Upper lobe of left lung (tissue), 6 donors: ENCODE measurements at regions not wholly inside any gene's neighbourhood (a gene's known extent, or its start where the extent isn't known, plus 50 kb on each side); places are given as distances from the start of the nearest gene placed in this dataset.

Experiments used
- ATAC-seq, 2 donors: fragments of 200-7000 bp; cut with Tn5 transposase; one replicate each; pipeline ENCODE4 v1.9.1; 2022; ENCODE audit warnings: mild to moderate bottlenecking in 2 of 2, moderate library complexity in 2 of 2; ENCODE audit not compliant: low FRiP score in 2 of 2
- DNase-seq, 2 donors: peaks; one replicate each; pipeline ENCODE4 v3.0.0-alpha.2; 2019 to 2020
- H3K27ac ChIP-seq, 4 donors: fragments of 200-600 bp; sonication (generic); one replicate each; pipeline ENCODE4 v1.5.1; 2016 to 2019
- H3K27me3 ChIP-seq, 4 donors: fragments of 200-600 bp; sonication (generic); one replicate each; pipeline ENCODE4 v1.5.1; 2017 to 2019
- H3K36me3 ChIP-seq, 4 donors: fragments of 200-600 bp; sonication (generic); one replicate each; pipeline ENCODE4 v1.5.1; 2016 to 2019
- H3K4me1 ChIP-seq, 4 donors: fragments of 200-600 bp; sonication (generic); one replicate each; pipeline ENCODE4 v1.5.1; 2018 to 2019
- H3K4me3 ChIP-seq, 4 donors: fragments of 200-600 bp; sonication (generic); one replicate each; pipeline ENCODE4 v1.5.1; 2017 to 2019; ENCODE audit warnings: mild to moderate bottlenecking in 2 of 4, moderate library complexity in 1 of 4
- H3K9me3 ChIP-seq, 4 donors: fragments of 200-600 bp; sonication (generic); one replicate each; pipeline ENCODE4 v1.5.1; 2018 to 2019
- CTCF ChIP-seq, 6 experiments: fragments of 450-650 bp in 4 of 6; fragments of 200-600 bp in 2 of 6; sonication (generic) in 2 of 6; IDR thresholded peaks; one replicate each; pipeline ENCODE4 v1.5.1; 2016 to 2019; ENCODE audit warnings: antibody characterized with exemption in 6 of 6
- EP300 ChIP-seq, 4 donors: sonication (generic); formaldehyde crosslinking; IDR thresholded peaks; one replicate each; pipeline ENCODE4 v1.5.1; 2017; ENCODE audit warnings: antibody characterized with exemption in 4 of 4, control low read depth in 2 of 4
- POLR2A ChIP-seq, 4 donors: fragments of 450-650 bp; IDR thresholded peaks; one replicate each; pipeline ENCODE4 v1.5.1; 2016 to 2017; ENCODE audit warnings: antibody characterized with exemption in 4 of 4, mild to moderate bottlenecking in 2 of 4
- POLR2AphosphoS5 ChIP-seq, 2 donors: sonication (generic); formaldehyde crosslinking; IDR thresholded peaks; one replicate each; pipeline ENCODE4 v1.5.1; 2017; ENCODE audit warnings: antibody characterized with exemption in 2 of 2
- WGBS, 2 donors: methylation state at CpG; one replicate each; pipeline ENCODE4 v1.1.5; 2017 to 2018; 5-methylcytosine and 5-hydroxymethylcytosine counted together
- donor health status: DM: no; HTN: no; CAD: no; lungs with moderate emphysema.
- donor health status: DM: no; HTN: yes; CAD: no; lungs with severe emphysema.

DNA sequence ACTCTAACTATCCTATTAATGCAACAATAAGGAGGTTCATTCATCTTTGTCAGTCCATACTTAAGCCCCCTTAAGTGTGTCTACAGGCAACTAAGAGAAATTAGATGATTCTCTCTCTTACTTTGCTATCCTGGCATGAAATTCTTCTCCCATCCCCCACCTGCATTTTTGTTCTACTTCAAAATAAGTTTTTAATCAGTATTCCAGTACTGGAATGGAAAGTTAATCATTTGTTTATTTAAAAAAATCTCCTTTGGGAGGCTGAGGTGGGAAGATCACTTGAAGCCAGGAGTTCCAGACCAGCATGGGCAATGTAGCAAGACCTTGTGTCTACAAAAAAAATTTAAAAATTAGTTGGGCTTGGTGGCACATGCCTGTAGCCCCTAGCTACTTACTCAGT lies 222.1 kb downstream of the MZT1 start:
- Histone ChIP-seq H3K27ac (no peak overlapping the region), H3K27me3 (no peaks in the 10 kb centered on the region), H3K4me1 (no peaks in the 10 kb centered on the region), H3K36me3 (no peaks in the 10 kb centered on the region), H3K4me3 (no peak overlapping the region), H3K9me3 (no peaks in the 10 kb centered on the region)
- ATAC-seq (no peak), DNase-seq (no peak)
- TF ChIP-seq POLR2A (IDR thresholded peaks at IDR 0.05), result no peak
- TF ChIP-seq POLR2AphosphoS5 (IDR thresholded peaks at IDR 0.05), result no peak
- no peak for TF ChIP-seq EP300 (IDR thresholded peaks at IDR 0.05)
- no peak for TF ChIP-seq CTCF (IDR thresholded peaks at IDR 0.05)

DNA sequence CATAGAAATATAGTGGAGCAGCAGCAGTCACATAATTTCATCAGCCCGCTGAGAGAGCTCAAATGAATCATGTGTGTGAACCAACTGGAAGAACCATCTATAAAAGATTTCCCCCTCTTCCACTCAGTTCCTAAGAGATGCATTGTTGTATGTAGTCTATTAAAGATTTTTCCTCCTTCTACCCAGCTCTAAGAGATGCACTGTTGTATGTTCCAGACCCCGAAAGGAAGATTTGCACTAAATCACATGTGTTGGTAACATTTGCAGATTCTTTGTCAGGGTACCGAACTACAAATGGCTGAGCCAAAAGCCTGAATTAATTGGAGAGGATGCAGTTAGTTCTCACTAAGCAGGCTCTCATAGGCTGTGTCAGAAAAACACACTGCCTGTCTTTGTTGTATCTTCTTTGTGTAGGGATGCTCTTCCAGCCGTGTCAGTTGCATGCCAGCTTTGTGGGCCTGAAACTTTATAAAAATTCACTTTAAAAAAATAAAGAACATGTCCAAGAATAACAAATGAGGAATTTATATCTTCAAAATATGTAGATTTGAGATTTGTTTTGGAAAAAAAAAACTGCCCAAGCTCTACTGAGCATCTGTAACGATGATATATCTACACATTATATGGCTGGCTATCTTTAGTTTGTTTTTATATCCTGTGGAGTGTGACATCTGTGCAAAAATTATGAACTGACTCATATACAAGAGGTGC lies 223.1 kb downstream of the MZT1 start:
- TF ChIP-seq EP300 (IDR thresholded peaks at IDR 0.05) (no peak), POLR2A (IDR thresholded peaks at IDR 0.05) (no peak), POLR2AphosphoS5 (IDR thresholded peaks at IDR 0.05) (no peak), CTCF (IDR thresholded peaks at IDR 0.05) (no peak)
- H3K9me3 ChIP-seq, result no peaks in the 10 kb centered on the region
- H3K27ac ChIP-seq, result no peak overlapping the region
- no peaks in the 10 kb centered on the region for H3K4me1 ChIP-seq
- no peaks in the 10 kb centered on the region for H3K27me3 ChIP-seq
- WGBS, 2 donors, result 70 to 86% methylated on average over 5 of the region's 5 CpGs
- no peaks in the 10 kb centered on the region for H3K36me3 ChIP-seq
- DNase-seq (no peak), ATAC-seq (no peak)
- H3K4me3 ChIP-seq, result no peak overlapping the region

- Histone ChIP-seq H3K27me3 (no peaks in the 10 kb centered on the region), H3K4me3 (no peak overlapping the region), H3K36me3 (no peaks in the 10 kb centered on the region), H3K9me3 (no peaks in the 10 kb centered on the region), H3K27ac (no peak overlapping the region), H3K4me1 (no peaks in the 10 kb centered on the region)
- DNase-seq, result no peak
- 89 to 93% methylated on average over 2 of the region's 2 CpGs for WGBS, 2 donors
- ATAC-seq, result no peak
- no peak for TF ChIP-seq EP300 (IDR thresholded peaks at IDR 0.05)
- TF ChIP-seq POLR2A (IDR thresholded peaks at IDR 0.05), result no peak
- no peak for TF ChIP-seq POLR2AphosphoS5 (IDR thresholded peaks at IDR 0.05)
- TF ChIP-seq CTCF (IDR thresholded peaks at IDR 0.05), result no peak
These were observed 226.6 kb downstream of the MZT1 start for GRCh38 chr13:72500851-72501250.

- H3K9me3 ChIP-seq, result no peaks in the 10 kb centered on the region
- ATAC-seq (no peak), DNase-seq (no peak)
- H3K4me1 ChIP-seq, result no peaks in the 10 kb centered on the region
- no peaks in the 10 kb centered on the region for H3K36me3 ChIP-seq
- no peaks in the 10 kb centered on the region for H3K27me3 ChIP-seq
- TF ChIP-seq EP300 (IDR thresholded peaks at IDR 0.05) (no peak), POLR2AphosphoS5 (IDR thresholded peaks at IDR 0.05) (no peak), CTCF (IDR thresholded peaks at IDR 0.05) (no peak), POLR2A (IDR thresholded peaks at IDR 0.05) (no peak)
- WGBS, 2 donors, result 96 to 97% methylated on average over 4 of the region's 4 CpGs
- H3K27ac ChIP-seq, result no peak overlapping the region
- H3K4me3 ChIP-seq, result no peak overlapping the region
These were observed 231.7 kb downstream of the MZT1 start for GRCh38 chr13:72495681-72496080.

DNA sequence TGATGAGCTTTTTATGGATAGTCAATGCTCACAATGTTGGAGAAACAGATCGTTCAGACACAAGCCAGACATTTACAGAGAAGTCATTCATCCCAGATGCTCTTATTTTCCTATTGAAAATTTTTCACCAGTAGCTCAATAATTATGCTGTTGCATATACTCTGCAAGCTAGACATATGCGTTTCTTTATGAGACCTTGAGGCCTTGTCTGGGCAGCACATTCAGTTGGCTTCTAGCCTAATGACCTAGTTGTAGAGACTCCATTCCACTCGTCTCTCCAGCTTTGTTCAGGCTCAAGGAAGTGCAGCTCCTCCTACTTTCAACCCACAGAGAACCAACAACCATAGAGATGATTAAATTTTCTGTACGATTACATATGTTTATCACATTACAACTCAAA lies 237.7 kb downstream of the MZT1 start:
- Histone ChIP-seq H3K4me3 (no peak overlapping the region), H3K36me3 (no peaks in the 10 kb centered on the region), H3K4me1 (no peaks in the 10 kb centered on the region), H3K27me3 (no peaks in the 10 kb centered on the region), H3K9me3 (no peaks in the 10 kb centered on the region), H3K27ac (no peak overlapping the region)
- WGBS, 2 donors, result 63 to 65% methylated on average over 4 of the region's 4 CpGs
- DNase-seq, result no peak
- no peak for ATAC-seq
- TF ChIP-seq POLR2A (IDR thresholded peaks at IDR 0.05) (no peak), EP300 (IDR thresholded peaks at IDR 0.05) (no peak), POLR2AphosphoS5 (IDR thresholded peaks at IDR 0.05) (no peak), CTCF (IDR thresholded peaks at IDR 0.05) (no peak)
